A549 (cell line): ENCODE measurements at regions not wholly inside any gene's neighbourhood (a gene's known extent, or its start where the extent isn't known, plus 50 kb on each side); places are given as distances from the start of the nearest gene placed in this dataset.

ENCODE experiments used
- ATAC-seq, 2 experiments: fragments of 200-7000 bp in 1 of 2; fragments of >200 bp in 1 of 2; cut with Nextera tagmentation in 1 of 2; cut with Tn5 transposase in 1 of 2; 3 replicates each; pipeline versions ENCODE4 v1.8.0 to v1.9.1; 2018 to 2020; ENCODE audit warnings: mild to moderate bottlenecking in 1 of 2, moderate library complexity in 1 of 2
- CTCF ChIA-PET: fragments of 300-600 bp; sonication (Branson Sonifier 250); formaldehyde crosslinking; extraction: SDS; loops from one replicate; lab custom pipeline; 2021; ENCODE audit warnings: antibody characterized with exemption, inconsistent platforms; lab: Yijun Ruan, JAX
- POLR2A ChIA-PET: fragments of 350-600 bp; formaldehyde crosslinking; extraction: SDS; loops from one replicate; lab custom pipeline; 2021; ENCODE audit warnings: antibody characterized with exemption, inconsistent platforms; lab: Yijun Ruan, JAX
- DNase-seq, 2 experiments: peaks; one replicate each; pipeline versions ENCODE4 v3.0.0 to v3.0.0-alpha.2; 2011 to 2016; ENCODE audit warnings: low read depth in 1 of 2, low spot score in 1 of 2
- FAIRE-seq: peaks from 2 replicates; lab custom pipeline; 2011; peaks lifted over from hg19 to GRCh38; lab: Jason Lieb, UNC
- H3K27ac ChIP-seq, 2 experiments: fragments of >200 bp; sonication (Bioruptor Twin); formaldehyde crosslinking; 3 replicates each; pipeline ENCODE4 v1.5.1; 2016 to 2017
- H3K4me1 ChIP-seq: fragments of >200 bp; sonication (Bioruptor Twin); formaldehyde crosslinking; 3 replicates; pipeline ENCODE4 v1.6.1; 2016
- H3K4me2 ChIP-seq: fragments of >200 bp; sonication (Bioruptor Twin); formaldehyde crosslinking; 3 replicates; pipeline ENCODE4 v1.6.1; 2016
- H3K4me3 ChIP-seq: fragments of >200 bp; sonication (Bioruptor Twin); formaldehyde crosslinking; 3 replicates; pipeline ENCODE4 v1.5.1; 2016
- H3K9me3 ChIP-seq: fragments of >200 bp; sonication (Bioruptor Twin); formaldehyde crosslinking; 3 replicates; pipeline ENCODE4 v1.6.1; 2016
- BCL3 ChIP-seq: fragments of >200 bp; sonication (Bioruptor Twin); formaldehyde crosslinking; IDR thresholded peaks from 3 replicates; pipeline ENCODE4 v1.6.1; 2016
- CBX2 ChIP-seq: fragments of 200-600 bp; sonication (generic); IDR thresholded peaks from 2 replicates; pipeline ENCODE4 v1.6.1; 2016; ENCODE audit warnings: low read depth, mild to moderate bottlenecking, borderline replicate concordance
- CEBPB ChIP-seq, 2 experiments: fragments of >200 bp in 1 of 2; sonication (Bioruptor Twin) in 1 of 2; formaldehyde crosslinking in 1 of 2; IDR thresholded peaks; 2 replicates each; pipeline ENCODE4 v1.6.1; 2012 to 2016
- EHMT2 ChIP-seq: fragments of 200-600 bp; sonication (generic); IDR thresholded peaks from 2 replicates; pipeline ENCODE4 v1.6.1; 2016; ENCODE audit warnings: antibody characterized with exemption, low read depth, mild to moderate bottlenecking, moderate library complexity
- ELK1 ChIP-seq: fragments of 150-350 bp; IDR thresholded peaks from 2 replicates; pipeline ENCODE4 v1.6.1; 2014; ENCODE audit warnings: low read depth, mild to moderate bottlenecking, low read length
- EP300 ChIP-seq, 2 experiments: fragments of >200 bp; sonication (Bioruptor Twin); formaldehyde crosslinking; IDR thresholded peaks; 2 replicates in 1 of 2; 3 replicates in 1 of 2; pipeline ENCODE4 v1.6.1; 2016 to 2017
- FOSL2 ChIP-seq, 2 experiments: fragments of 450-650 bp in 1 of 2; fragments of >200 bp in 1 of 2; sonication (Bioruptor Twin) in 1 of 2; formaldehyde crosslinking; IDR thresholded peaks; 2 replicates each; pipeline versions ENCODE4 v1.5.0 to v1.6.1; 2016 to 2020; ENCODE audit warnings: mild to moderate bottlenecking in 1 of 2, moderate library complexity in 1 of 2
- GATA3 ChIP-seq: IDR thresholded peaks from 2 replicates; pipeline ENCODE4 v1.6.1; 2012; ENCODE audit warnings: borderline replicate concordance
- HES2 ChIP-seq: fragments of >200 bp; sonication (Bioruptor Twin); formaldehyde crosslinking; IDR thresholded peaks from 2 replicates; pipeline ENCODE4 v1.6.1; 2016
- HMGXB4 ChIP-seq: fragments of 250-450 bp; sonication (Bioruptor Pico); IDR thresholded peaks from 2 replicates; pipeline ENCODE4 v1.5.0; 2021; ENCODE audit warnings: mild to moderate bottlenecking, moderate library complexity, borderline replicate concordance
- HOXB13 ChIP-seq: fragments of 250-450 bp; sonication (Bioruptor Pico); IDR thresholded peaks from 2 replicates; pipeline ENCODE4 v1.5.0; 2020; ENCODE audit warnings: low read depth, mild to moderate bottlenecking, moderate library complexity
- JUNB ChIP-seq: fragments of >200 bp; sonication (Bioruptor Twin); formaldehyde crosslinking; IDR thresholded peaks from 2 replicates; pipeline ENCODE4 v1.6.1; 2016
- KDM1A ChIP-seq: fragments of 200-600 bp; sonication (generic); IDR thresholded peaks from 2 replicates; pipeline ENCODE4 v1.6.1; 2016; ENCODE audit warnings: low read depth, mild to moderate bottlenecking
- KDM5A ChIP-seq: fragments of 200-600 bp; sonication (generic); IDR thresholded peaks from 2 replicates; pipeline ENCODE4 v1.6.1; 2016; ENCODE audit warnings: antibody characterized with exemption, mild to moderate bottlenecking
- MAFK ChIP-seq: fragments of 450-650 bp; IDR thresholded peaks from 2 replicates; pipeline ENCODE4 v1.6.1; 2014; ENCODE audit not compliant: partially characterized antibody
- MAX ChIP-seq: IDR thresholded peaks from 2 replicates; pipeline ENCODE4 v1.6.1; 2012
- PBX3 ChIP-seq: IDR thresholded peaks from 2 replicates; pipeline ENCODE4 v1.6.1; 2012
- RAD21 ChIP-seq, 2 experiments: fragments of >200 bp in 1 of 2; sonication (Bioruptor Twin) in 1 of 2; formaldehyde crosslinking in 1 of 2; IDR thresholded peaks in 1 of 2; conservative IDR thresholded peaks in 1 of 2; 2 replicates in 1 of 2; 3 replicates in 1 of 2; pipeline ENCODE4 v1.6.1; 2012 to 2018; ENCODE audit warnings: inconsistent platforms in 1 of 2
- RCOR1 ChIP-seq: fragments of 150-350 bp; IDR thresholded peaks from 2 replicates; pipeline ENCODE4 v1.6.1; 2014; ENCODE audit warnings: antibody characterized with exemption, low read length, low read depth
- REST ChIP-seq: fragments of 200-600 bp; sonication (generic); IDR thresholded peaks from 2 replicates; pipeline ENCODE4 v1.6.1; 2016; ENCODE audit warnings: antibody characterized with exemption, mild to moderate bottlenecking, moderate library complexity
- WGBS: methylation state at CpG from one replicate; pipeline ENCODE4 v1.1.6; 2017; ENCODE audit errors: missing lambda C conversion rate; 5-methylcytosine and 5-hydroxymethylcytosine counted together

- Histone ChIP-seq H3K4me2 (no peak overlapping the region), H3K9me3 (no peaks in the 10 kb centered on the region), H3K4me1 (peaks cover 22% of the 10 kb centered on the region), H3K27ac (peak overlapping the region; percentile 11 to 12; a peak in 3 of 6 replicates), H3K4me3 (no peak overlapping the region)
- ChIA-PET POLR2A (no interaction called here), CTCF (no interaction called here)
- FAIRE-seq (no peak), ATAC-seq (no peak), DNase-seq (no peak)
- 92% methylated on average over 10 of the region's 10 CpGs for WGBS
- no peak for TF ChIP-seq HES2
- TF ChIP-seq KDM1A, result no peak
- TF ChIP-seq KDM5A, result no peak
- TF ChIP-seq ELK1, result no peak
- TF ChIP-seq PBX3, result no peak
- no peak for TF ChIP-seq BCL3
- no peak for TF ChIP-seq MAFK
- no peak for TF ChIP-seq HMGXB4 (CRISPR knock-in tag)
- no peak for TF ChIP-seq RCOR1
- no peak for TF ChIP-seq CBX2
- no peak for TF ChIP-seq FOSL2 (IDR thresholded peaks at IDR 0.05)
- TF ChIP-seq FOSL2 (CRISPR knock-in tag; IDR thresholded peaks at IDR 0.05), result no peak
- no peak for TF ChIP-seq EHMT2
Measured at GRCh38 chr10:33878238-33878786, 543.8 kb upstream of the NRP1 start.

GRCh38 chr10:33876584-33877400, 542.3 kb upstream of the NRP1 start:
- no peak overlapping the region for H3K4me3 ChIP-seq
- peak; percentile 81 to 83; a peak in 5 of 6 replicates for ATAC-seq
- peaks cover 22% of the 10 kb centered on the region for H3K4me1 ChIP-seq
- no peaks in the 10 kb centered on the region for H3K9me3 ChIP-seq
- ChIA-PET CTCF (no interaction called here), POLR2A (no interaction called here)
- WGBS, result 38% methylated on average over 9 of the region's 9 CpGs
- DNase-seq, result peak; percentile 24 to 84
- H3K27ac ChIP-seq, result peak overlapping the region; percentile 66 to 85
- H3K4me2 ChIP-seq, result peak overlapping the region; percentile 66
- FAIRE-seq, result no peak
- TF ChIP-seq CEBPB (IDR thresholded peaks at IDR 0.05) (peak; percentile 98 to 99), HES2 (peak; percentile 98), REST (no peak), GATA3 (peak; percentile 63), BCL3 (peak; percentile 87; the same call in 1 of the 3 replicates), CBX2 (no peak), RAD21 (conservative IDR thresholded peaks at IDR 0.05 in 1 of 2, IDR thresholded peaks at IDR 0.05 in 1 of 2) (peak in 1 of 2 experiments; percentile 62; a peak in 2 of 5 replicates), MAX (peak; percentile 44; the same call in 1 of the 2 replicates), HOXB13 (CRISPR knock-in tag) (no peak), EP300 (IDR thresholded peaks at IDR 0.05) (peak; percentile 78 to 83; a peak in 3 of 5 replicates), JUNB (peak; percentile 53), FOSL2 (IDR thresholded peaks at IDR 0.05) (no peak), FOSL2 (CRISPR knock-in tag; IDR thresholded peaks at IDR 0.05) (no peak)
